Adipose tissue (tissue), 3 donors: ENCODE measurements at regions not wholly inside any gene's neighbourhood (a gene's known extent, or its start where the extent isn't known, plus 50 kb on each side); places are given as distances from the start of the nearest gene placed in this dataset.

Experiments
- H3K27ac ChIP-seq: one replicate; pipeline ENCODE4 v1.5.1; 2013; ENCODE audit warnings: low read depth, low read length
- whole genome bisulfite sequencing, 3 donors: extraction: QIAGEN DNeasy Blood & Tissue Kit; methylation state at CpG; one replicate each; pipeline ENCODE4 v1.1.7; 2013; 5-methylcytosine and 5-hydroxymethylcytosine counted together
- donor health status: healthy with polysubstance abuse.
- donor health status: Bipolar disorder and iron deficiency.
- donor health status: healthy.

DNA sequence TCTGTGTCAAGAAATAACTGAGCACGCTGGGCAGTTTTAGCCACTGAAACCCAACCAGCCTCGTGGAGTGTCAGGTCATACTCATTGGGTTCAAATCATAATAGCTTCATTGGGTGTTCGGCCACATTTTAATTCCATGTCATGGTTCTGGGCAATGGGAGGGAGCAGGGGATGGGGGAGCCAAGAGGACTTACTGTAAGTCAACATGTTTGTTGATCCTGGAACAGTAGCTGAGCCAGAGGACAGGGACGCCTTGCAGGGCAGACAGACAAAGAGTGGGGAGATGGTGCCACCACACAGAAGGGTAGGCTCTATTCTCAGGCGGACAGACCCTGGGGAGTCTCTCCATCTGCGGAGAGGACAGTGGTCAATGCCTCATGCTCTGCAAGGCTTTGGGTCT is 161.1 kb downstream of the ZBTB18 start:
- no peak overlapping the region for H3K27ac ChIP-seq
- WGBS, 3 donors = 86 to 90% (median 87%) methylated on average over 6 of the region's 6 CpGs

DNA sequence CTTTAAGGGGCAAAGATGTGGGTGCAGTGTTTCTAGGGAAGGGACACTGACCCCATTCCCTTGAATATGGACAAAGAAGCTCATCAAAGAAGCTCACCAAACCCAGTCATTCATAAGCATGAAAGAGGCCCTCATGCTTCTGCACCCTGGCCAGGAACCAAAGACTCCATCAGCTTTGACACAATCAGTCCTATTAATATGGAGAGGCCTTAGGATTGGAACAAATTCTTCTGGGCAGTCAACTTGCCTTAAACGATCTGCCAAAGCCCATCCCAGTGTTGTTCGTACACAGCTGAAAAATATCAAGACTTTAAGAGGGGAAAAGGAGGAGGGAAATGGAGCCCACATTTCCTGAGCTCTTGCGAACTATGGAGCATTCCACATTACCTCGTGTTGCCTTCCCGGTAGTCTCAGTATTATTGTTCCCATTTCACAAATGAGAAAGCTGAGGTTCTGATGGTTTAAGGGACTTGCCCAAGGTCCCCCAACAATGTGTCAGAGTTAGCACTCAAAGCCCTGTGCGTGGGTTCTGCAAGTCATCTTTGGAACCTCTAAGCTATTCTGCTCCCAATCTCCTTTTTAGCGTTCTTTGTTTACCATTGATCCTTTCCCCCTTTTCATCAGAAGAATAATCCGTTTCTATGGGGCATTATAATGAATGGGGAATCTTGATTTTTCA is 161.9 kb downstream of the ZBTB18 start:
- H3K27ac ChIP-seq = no peak overlapping the region

DNA sequence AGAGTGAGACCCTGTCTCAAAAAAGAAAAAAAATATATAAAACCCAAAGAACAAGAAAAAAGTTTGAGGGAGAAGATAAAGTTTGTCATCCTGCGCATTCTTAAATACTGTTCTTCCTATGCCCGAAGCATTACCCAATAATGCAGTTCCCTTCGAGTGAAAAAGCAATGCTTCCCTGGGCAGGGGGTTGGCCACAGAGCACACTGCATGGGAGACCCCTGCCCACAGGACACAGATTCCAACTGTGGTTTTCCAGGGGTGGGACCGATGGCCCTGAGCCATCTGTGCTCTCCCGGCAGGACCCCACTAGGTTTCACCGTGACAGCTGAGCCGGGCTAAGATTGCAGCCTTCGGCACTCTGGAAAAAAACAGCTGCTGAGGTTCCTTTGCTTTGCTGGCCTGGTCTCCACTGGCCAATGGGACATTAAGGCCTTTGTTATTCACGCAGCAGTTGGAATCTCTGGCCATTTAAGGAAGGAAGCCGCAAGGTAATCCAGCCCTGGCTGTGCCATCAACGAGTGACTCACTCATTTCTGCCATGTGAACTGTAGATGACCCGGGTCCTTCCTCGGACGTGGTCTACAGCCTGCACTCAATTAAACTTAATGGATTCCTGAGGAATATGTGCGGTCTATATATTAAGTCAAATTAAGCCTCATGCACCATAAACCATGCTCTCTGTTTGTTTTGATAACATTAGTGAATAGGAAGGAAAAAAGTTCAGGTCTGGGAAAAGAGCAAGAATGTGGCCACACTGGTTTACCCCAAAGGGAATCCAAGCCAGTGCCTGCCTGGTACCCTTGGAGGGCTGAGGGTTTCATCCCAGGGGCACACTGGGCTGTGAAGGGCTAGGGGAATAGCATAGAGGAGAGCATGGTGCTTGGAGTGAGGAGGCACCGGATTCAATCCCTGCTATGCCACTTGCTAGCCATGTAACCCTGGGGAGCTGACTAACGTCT is 163.2 kb downstream of the ZBTB18 start:
- WGBS, 3 donors = 51 to 64% (median 63%) methylated on average over 17 of the region's 17 CpGs
- no peak overlapping the region for H3K27ac ChIP-seq

More for the DNA sequence above, 161.9 kb downstream of the ZBTB18 start:
- 65 to 68% (median 65%) methylated on average over 8 of the region's 8 CpGs for WGBS, 3 donors

DNA sequence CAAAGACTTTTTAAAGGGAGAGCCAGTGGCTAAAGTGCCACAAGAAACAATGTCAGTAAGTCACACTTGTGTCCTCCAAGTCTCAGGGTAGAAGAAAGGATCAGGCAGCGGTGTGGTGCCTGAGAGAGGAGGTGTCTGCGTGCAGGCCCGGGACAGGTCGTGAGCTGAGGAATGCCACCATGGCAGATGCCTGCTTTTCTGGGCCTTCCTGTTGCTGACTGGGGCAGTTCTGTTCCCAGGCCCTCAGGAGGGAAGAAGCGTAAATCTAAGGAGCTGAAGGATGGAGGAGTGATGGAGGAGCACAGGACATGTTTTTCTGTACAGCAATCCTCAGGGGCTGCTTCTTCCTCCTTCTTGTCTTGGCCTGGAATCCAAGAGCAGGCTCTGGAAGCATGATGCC is 165.8 kb downstream of the ZBTB18 start:
- 89 to 94% (median 90%) methylated on average over 5 of the region's 5 CpGs for WGBS, 3 donors
- H3K27ac ChIP-seq = no peak overlapping the region

DNA sequence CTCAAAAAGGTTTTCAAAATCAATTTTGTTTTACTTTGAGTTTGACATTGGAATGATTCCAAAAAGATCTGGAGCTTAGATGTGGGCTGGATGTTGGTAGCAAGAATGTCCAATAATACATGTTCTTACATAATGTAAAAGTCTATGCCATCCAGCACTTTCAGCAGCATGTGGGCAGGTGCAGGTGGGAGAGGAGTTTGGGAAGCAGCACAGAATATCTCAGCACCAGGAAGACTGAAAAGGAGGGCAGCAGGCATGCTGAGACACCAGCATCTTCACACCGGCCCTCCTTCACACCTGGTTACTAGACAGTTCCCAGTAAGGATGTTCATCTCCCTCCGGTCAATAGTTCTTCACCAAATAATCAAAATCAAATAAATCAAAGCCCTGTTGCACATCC is 166.6 kb downstream of the ZBTB18 start:
- 94 to 97% (median 94%) methylated on average over 2 of the region's 2 CpGs for WGBS, 3 donors

DNA sequence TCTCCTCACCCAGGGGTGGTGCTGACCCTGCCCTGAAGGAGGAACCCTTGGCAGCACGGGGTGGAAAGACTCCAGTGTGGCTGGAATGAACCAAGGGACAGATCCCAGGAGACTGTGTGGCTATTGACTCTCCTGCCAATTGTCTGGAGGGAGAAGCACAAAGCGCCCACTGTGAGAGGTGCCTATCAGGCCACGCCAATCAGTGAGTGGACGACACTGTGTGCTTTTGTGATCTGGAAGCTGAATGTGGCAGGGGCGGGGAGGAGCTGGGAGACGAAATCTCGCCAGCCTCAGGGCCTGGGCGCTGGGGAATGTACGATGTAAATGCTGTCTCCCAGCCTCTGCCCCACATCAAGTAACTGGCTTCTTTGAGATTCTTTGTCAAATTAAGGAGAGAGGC is 167.1 kb downstream of the ZBTB18 start:
- WGBS, 3 donors = 72 to 91% (median 82%) methylated on average over 9 of the region's 9 CpGs
- no peak overlapping the region for H3K27ac ChIP-seq

More for the DNA sequence above, 166.6 kb downstream of the ZBTB18 start:
- no peak overlapping the region for H3K27ac ChIP-seq

DNA sequence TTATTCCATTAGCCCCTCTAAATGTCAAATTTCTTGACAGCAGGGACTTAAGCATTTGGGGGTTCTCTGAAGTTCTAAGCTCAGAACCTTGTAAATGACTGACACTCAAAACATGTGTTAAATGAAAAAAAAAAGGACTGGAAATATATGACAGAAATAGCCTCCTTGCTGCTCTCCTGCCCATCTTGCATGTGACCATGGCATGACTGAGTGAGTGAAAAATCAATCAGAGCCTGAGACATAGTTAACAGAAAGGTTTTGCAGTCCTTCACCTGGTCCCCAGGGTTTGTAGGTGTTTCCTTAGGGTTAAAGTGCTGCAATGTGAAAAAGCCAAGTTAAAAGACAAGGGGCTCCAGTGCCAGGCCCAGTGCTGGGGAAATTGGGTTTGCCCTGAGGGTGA is 168.1 kb downstream of the ZBTB18 start:
- H3K27ac ChIP-seq = no peak overlapping the region

DNA sequence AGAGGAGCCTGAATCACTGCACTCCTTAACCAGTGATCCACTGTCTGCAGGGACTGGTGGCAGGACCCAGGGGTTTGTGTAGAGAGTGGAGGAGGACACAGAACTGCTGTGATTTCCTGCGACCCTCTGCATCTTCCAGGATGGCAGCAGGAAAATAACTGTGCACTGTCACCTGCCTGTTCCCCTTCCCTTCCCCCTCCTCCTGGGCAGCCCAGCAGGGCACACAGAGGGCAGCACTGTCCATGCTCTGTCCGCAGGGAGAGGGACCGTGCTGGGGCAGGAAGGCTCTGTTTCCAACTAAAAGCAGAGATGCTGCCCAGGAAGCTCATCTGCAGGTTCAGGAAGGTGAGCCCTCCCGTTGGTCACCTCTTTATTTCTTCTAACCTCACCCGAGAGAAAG is 168.7 kb downstream of the ZBTB18 start:
- 72 to 75% (median 75%) methylated on average over 4 to 5 of the region's 5 CpGs for WGBS, 3 donors

DNA sequence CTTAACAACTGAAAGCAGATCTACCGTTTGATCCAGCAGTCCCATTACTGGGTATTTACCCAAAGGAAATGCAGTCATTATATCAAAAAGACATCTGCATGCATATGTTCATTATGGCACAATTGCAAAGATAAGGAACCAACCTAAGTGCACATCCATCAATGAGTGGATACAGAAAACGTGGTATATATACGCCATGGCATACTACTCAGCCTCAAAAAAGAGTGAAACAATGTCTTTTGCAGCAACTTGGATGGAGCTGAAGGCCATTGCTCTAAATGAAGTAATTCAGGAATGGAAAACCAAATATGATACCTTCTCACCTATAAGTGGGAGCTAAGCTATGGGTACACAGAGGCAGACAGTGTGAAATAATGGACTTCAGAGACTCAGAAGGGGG is 169.3 kb downstream of the ZBTB18 start:
- H3K27ac ChIP-seq = no peak overlapping the region
- WGBS, 3 donors = 58 to 76% (median 62%) methylated on average over 3 of the region's 3 CpGs

More for the DNA sequence above, 168.7 kb downstream of the ZBTB18 start:
- no peak overlapping the region for H3K27ac ChIP-seq

DNA sequence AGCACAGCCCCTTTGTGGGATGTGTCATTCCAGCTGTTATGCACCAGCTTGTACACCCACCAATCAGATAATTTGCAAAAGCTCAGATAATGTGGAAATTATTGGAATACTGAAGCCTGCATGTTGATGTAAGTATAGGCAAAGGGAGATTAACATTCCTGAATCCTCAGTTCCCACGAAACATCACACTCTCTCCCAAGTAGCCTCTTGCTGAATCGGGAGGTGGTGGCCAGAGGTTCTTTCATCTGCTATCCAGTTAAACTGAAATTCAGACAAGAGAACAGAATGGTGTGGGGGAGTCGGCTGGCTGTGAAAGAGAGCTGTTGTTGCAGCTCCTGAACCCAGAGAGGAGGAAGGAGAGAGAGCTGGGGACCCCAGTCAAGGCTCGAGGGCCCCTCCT is 170.9 kb downstream of the ZBTB18 start:
- H3K27ac ChIP-seq = no peak overlapping the region
- WGBS, 3 donors = 34 to 66% (median 58%) methylated on average over 4 of the region's 4 CpGs

DNA sequence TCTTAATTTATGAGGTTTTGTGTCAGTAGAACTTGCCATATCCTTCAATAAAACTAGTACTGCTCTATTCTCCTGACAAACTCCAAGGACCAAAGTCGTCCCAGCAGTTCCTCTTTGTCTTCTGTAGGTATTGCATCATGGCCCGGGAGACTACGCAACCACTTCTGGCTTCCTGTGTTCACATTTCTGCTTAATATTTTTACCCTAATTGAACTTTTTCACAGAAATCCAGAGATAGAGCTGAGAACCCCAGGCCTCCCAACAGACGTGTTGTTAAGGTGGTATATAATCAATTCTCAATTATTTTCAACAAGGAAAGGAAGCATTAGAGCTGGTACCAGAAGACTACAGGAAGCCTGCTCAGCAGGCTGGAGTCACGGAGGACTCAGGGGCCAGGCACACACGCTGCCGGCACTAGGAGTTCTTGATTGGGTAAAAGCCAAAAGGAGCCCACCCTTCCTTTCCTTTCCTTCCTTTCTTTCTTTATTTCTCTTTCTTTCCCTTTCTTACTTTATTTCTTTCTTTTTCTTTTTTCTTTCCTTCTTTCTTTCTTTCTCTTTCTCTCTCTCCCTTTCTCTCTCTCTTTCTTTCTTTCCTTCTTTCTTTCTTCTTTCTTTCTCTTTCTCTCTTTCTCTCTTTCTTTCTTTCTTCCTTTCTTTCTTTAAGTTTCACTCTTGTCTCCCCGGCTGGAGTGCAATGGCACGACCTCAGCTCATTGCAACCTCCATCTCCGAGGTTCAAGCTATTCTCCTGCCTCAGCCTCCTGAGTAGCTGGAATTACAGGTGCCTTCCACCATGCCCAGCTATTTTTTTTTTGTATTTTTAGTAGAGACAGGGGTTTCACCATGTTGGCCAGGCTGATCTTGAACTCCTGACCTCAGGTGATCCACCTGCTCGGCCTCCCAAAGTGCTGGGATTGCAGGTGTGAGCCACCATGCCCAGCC is 173.7 kb downstream of the ZBTB18 start:
- no peak overlapping the region for H3K27ac ChIP-seq
- WGBS, 3 donors = 62 to 86% (median 64%) methylated on average over 11 of the region's 11 CpGs

DNA sequence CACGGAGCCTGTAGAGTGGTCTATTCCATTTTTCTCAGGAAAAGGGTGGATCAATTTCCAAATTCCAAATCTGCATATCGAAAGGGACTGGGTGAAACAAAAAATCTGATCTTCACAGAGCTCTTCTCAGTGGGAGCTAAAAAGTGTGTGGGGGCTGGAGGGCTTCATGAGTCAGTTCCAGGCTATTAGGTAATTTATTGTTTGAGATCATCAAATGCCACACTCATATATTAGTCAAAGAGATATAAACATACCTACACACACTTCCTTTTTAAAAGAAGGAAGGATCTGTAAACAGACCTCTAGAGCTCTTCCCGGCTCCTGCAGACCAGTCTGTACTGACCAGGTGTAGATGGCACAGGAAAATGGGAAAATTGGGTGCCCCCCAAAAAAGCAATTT is 175.4 kb downstream of the ZBTB18 start:
- no peak overlapping the region for H3K27ac ChIP-seq
- WGBS, 3 donors = 70 to 85% (median 71%) methylated on average over 3 of the region's 3 CpGs

DNA sequence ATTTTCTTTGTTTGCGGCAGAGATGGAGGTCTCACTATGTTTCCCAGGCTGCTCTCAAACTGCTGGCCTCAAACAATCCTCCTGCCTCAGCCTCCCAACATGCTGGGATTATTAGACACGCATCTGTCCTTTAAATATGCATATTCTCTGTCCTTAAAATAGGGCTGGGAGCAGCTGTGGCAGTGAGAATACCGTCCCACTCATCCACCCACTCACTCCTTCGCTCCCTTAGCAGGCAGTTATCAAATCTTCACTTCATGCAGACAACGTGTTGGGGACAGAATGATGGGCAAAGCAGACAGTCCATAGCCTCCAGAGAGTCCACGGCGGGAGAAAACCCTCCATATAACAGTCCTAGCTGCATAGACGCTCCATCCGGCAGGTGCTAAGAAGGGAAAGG is 179.4 kb downstream of the ZBTB18 start:
- H3K27ac ChIP-seq = no peak overlapping the region
- 87 to 94% (median 88%) methylated on average over 9 of the region's 9 CpGs for WGBS, 3 donors

DNA sequence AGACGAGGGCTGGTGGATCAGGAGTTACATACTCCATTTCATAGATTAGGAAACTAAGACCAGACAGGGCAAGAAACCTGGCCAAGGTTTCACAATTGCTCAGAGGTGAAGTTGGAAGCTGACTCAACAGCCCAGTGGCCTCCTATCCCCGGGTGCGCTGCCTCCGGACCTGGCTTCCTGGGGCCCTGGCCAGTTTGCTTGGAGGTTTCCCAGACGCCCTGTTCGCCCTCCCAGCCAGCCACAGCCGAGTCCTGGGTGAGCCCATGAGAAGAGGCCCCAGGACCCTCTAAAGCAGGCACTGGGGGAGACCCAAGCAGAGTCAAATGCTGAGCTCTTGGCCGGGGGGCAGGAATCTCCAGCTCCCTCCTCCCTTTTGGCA is 180.1 kb downstream of the ZBTB18 start:
- no peak overlapping the region for H3K27ac ChIP-seq
- 39 to 45% (median 44%) methylated on average over 8 of the region's 8 CpGs for WGBS, 3 donors

DNA sequence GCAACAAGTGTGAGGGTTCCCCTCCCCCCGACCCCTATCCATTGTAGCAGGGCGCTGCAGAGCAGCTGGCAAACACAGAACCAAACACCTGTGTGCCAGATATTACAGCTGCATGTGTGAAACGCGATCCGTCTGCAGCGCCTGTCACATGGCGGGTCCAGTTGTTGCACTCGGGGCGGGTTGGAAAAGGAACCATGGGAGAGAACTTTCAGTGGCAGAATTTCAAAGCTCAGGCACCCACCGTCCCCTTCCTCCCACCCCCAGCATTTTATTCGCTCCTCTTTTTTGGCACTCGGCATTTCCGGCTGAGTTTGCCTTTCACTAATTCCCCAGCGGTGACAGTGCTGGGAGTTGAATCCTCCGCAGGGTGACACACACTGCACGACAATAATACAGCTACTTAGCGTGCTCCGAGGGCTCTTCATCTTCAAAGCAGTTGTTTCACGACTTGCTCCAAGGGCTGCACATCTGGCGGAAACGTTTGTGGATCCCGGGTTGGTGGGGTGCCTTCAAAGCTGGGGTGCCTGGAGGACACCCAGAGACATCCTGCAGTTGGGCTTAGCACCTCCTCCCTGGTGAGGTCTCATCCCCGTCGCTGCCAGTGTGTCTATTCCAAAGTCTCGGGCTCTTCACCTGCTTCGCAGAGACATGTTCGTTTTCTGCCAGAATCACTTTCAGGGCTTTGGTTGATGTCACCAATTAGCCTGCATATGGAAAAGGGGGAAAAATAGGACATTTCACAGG is 180.7 kb downstream of the ZBTB18 start:
- no peak overlapping the region for H3K27ac ChIP-seq
- 27 to 62% (median 54%) methylated on average over 27 of the region's 27 CpGs for WGBS, 3 donors

DNA sequence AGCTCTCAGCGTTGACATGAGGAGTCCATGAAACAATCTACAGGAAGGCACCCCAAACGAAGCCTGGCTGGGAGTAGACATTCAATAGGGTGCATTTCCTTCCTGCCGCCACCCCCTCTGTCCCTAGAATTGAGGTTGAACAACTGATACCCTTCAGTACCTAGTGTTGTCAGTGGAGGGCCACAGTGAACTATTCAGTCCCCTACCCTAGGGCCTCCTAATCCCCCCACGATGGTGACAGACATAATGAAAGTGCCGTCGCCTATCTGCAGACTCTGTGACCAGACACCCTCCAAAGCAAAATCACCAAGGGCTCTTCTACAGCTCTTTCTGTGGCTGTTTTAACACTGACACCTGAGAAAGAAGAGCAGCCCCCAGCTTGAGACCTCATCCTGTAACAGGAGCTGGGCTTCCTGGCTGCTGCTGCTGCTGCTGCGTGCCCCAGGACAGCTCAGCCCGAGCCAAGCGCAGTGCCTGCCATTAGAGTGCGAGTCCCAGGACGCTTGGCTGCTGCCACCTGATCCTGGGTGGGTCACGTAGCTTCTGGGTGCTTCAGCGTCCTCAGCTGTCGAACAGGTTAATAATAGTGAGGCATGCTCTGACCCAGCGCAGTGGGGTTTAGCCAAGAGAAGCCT is 183.0 kb downstream of the ZBTB18 start:
- H3K27ac ChIP-seq = no peak overlapping the region
- 74 to 79% (median 75%) methylated on average over 15 of the region's 15 CpGs for WGBS, 3 donors

DNA sequence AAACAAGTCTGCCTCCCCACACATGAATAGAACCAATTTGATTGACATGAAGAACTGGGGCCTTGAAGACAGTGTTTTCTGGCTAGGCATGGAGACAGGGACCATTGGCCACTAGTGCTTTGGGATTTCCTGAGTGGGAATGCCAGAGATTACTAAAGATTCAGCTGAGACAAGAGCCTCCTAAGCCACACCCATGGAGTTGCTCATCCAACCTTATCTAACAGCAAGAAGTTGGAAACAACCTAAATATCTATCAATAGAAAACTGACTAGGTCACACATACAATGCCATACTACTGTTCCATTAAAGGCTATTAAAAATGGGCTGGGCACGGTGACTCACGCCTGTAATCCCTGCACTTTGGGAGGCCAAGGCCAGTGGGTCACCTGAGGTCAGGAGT is 184.1 kb downstream of the ZBTB18 start:
- 84 to 86% (median 86%) methylated on average over 2 of the region's 2 CpGs for WGBS, 3 donors
- H3K27ac ChIP-seq = no peak overlapping the region

DNA sequence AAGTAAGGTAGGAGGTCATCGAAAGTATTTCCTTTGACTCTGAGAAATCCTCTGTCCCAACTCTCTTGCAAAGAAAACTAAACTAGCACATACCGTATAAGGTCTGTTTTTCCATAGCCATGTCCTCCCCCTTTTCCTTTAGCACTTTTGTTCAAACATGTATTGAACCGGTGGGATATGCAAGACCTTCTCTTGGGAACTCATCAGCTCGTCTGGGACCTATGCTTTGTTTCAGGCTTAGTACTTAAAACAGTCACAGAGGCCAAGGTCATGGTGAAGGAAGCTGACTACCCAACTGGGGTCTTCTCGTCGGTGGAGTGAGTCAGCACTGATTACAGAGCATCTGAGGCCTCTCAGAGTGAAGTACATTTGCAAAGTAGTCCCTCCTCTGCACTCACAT is 185.0 kb downstream of the ZBTB18 start:
- WGBS, 3 donors = 73 to 79% (median 74%) methylated on average over 6 of the region's 6 CpGs
- no peak overlapping the region for H3K27ac ChIP-seq
